Left renal pelvis (tissue), 4 donors: ENCODE measurements at regions not wholly inside any gene's neighbourhood (a gene's known extent, or its start where the extent isn't known, plus 50 kb on each side); places are given as distances from the start of the nearest gene placed in this dataset.
"Not testable (repeated sequence)": the region's sequence is repeated elsewhere in the genome, so short reads cannot be mapped to it uniquely, and the experiment has no call there.

ENCODE experiments used
- DNase-seq, 4 donors: peaks; one replicate each; pipeline ENCODE4 v3.0.0-alpha.2; 2013; ENCODE audit warnings: low read depth in 4 of 4, low spot score in 3 of 4

DNA sequence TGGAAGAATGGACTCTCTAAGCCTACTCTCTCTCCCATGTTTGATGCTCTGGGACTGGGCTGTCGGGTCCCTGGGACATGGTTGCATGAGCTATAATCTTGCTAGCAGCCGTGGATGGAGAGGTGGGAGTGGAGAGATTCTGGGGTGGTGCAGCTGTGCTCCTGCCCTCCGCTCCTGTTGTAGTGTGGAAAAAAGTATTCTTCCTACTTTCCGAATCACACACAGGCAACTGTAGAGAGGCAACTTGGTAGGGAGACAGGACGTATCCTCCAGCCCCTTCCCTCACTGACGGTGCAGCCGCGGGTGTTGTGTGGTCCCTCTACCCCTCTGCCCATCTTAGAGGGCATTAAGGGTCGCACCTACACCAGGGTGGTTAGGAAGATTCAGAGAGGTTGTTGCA, 281.4 kb upstream of the TLE3 start:
- DNase-seq, result no peak

DNA sequence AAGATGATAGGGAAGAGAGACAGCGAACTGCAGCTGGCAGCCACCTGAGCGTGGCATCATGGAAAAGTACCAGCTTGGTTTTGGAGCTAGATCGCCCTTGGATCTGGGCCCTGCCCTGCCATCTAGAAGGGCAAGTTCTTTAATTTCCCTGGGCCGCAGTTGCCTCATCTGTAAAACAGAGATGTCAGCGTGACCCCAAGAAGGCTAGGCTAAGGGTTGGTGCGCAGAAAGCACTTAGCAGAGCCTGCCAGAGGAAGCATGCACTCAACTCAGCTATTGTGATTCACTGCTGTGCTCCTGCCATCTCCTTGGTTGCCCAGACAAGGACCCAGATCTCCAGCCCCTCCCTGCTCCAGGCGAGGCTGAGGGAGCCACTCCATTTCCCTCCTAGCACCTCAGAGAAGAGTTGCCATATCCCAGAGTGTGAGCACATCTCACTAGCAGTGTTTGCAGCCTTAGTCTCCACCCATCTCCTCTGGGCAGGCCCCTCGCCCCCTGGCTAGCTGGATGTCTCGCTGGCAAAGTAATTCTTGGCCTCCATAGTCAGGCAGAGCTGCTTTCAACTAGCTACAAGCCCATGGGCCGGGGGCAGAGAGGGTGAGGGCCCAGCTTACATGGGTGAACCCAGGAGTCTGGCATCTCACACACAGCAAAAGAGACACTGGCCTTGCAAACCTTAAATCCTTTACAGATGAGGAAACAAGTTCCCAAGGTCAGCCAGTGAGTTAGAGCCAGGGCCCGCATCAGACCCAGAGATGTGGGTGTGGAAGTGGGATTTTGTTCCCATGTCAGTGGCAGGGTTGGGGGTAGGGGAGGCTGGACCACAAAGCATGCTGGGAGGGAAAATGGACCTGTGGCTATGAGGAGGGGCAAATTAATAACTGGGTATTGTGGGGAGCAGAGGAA, 280.7 kb upstream of the TLE3 start:
- DNase-seq, result no peak

DNA sequence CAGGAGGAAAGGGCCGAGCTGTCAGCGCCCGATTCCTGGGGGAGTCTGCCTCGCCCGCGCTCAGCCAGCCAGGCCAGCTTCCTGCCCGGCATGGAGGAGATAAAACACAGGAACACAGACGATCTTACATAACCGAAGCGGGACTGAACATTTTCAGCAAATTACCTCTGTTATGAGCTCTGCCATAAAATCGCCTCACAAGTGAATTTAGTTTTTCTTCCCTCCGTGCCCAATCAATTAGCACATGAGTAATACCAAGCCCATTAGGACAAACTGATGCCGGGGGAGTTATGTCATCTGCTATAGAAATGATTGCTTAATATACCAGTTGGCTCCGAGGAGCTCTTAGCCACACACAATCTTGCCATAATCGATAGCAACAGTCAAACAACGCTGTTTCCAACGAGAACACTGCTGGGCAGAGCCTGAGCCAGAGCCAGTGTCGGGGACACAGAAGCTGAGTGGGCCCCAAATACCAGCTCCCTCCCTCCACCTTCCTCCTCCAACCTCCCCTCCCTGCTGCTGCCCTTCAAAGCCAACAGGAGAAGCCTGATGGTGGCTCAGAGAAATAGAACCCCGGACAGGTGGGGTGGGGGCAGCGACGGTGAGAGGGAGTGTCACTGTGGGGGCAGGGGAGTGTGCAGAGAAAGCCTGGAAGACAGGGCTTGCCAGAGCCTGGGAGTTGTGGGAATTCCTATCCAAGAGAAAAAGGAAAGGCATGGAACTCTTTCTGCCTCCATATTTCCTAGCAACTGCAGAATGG, 279.4 kb upstream of the TLE3 start:
- no peak for DNase-seq

DNA sequence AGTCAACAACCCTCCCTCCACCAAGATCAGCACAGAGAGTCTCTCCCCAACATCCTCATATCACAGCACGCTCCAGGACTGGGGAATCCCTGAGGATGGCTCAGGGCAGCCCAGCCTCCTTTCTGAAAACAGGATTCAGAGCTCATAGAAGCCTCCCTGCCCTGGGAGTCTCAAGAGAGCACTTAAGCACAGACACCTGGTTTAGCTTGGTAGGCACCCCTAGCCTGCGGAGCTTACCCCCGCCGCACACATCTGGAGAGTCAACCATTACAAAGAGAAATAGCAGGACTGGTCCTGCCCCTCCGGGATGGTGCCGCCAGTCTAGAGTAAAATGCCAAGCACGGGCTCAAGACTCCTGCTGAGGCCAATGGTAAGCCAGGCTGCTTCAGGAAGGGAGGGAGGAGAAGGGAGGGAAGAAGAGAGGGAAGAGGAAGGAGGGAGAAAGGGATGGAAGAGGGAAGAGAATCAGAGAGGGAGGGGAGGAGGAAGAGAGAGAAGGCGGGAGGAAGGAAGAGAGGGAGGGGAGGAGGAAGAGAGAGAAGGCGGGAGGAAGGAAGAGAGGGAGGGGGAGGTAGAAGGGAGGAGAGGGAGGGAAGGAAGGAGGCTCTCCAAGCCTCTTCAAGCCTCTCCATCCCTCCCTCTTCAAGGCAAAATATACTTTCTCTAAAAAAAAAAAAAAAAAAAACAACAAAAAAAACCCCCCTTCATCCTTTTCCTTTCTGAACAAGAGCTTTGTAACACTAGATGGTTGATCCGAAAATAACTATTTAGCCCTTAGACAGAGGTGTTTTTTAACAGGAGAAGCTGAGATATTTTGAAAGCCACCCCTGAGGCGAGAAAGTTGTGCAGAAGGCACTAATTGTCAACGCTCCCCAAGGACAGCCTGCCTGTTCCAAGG, 278.6 kb upstream of the TLE3 start:
- no peak for DNase-seq

DNA sequence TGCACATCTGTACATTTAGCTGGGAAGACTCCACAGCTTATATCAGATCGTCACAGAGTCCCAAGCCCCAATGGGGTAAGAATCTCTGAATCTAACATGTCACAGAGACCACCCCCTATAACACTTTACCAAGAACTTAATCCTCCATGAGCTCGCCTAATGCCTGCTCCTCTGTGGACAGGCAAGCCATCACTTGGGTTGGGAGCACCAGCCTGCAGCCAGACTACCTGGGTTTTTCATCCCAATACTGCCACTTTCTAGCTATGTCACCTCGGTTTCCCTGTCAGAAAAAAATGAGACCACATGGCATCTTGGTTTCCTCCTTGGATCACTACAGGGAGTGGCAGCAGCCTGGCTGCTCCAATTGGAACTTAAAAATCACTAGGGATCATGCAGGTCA, 277.9 kb upstream of the TLE3 start:
- DNase-seq, result no peak

DNA sequence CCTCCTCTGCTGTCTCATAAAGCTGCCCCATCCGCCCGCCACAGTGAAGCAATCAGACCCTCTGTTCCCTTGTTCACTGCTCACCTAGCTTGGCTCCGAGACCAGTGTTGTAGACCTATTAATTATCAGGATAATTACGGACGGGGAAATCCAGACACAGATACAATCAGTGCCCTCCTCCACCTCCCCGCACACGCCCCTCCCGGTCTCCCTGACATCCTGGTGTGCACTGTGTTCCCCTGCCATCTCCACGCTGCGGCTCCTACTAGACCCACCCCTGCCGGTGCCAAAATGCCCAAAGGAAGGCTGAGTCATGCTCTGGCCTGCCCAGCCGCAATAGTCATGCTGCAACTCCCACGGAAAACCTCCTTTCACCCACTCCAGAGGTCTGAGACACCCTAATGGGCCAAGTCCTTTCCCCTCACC, 277.3 kb upstream of the TLE3 start:
- no peak for DNase-seq

DNA sequence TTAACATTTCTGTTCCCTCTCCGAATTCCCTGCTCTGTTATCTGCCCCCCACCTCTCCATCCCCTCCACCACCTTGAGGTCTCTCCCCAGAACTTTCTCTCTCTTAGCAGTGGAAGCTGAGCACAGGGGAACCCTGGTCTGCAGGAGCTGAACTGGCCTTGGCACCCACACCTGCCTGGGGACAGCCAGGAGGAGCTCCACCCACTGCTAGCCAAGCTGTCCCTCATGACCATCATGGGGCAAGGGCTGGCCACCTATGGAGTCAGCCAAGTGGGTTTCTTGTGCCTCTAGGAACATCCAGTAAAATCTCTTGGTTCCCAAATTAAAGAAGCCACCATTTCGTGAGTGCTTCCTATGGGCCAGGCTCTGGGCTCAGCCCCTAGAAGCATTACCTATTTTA, 276.4 kb upstream of the TLE3 start:
- DNase-seq, result no peak

DNA sequence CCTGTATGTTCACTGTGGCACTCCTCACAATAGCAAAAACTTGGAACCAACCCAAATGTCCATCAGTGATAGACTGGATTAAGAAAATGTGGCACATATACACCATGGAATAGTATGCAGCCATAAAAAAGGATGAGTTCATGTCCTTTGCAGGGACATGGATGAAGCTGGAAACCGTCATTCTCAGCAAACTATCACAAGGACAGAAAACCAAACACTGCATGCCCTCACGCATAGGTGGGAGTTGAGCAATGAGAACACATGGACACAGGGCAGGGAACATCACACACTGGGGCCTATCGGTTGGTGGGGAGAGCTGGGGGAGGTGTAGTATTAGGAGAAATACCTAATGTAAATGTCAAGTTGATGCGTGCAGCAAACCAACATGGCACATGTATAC, 275.7 kb upstream of the TLE3 start:
- not testable (repeated sequence) for DNase-seq

DNA sequence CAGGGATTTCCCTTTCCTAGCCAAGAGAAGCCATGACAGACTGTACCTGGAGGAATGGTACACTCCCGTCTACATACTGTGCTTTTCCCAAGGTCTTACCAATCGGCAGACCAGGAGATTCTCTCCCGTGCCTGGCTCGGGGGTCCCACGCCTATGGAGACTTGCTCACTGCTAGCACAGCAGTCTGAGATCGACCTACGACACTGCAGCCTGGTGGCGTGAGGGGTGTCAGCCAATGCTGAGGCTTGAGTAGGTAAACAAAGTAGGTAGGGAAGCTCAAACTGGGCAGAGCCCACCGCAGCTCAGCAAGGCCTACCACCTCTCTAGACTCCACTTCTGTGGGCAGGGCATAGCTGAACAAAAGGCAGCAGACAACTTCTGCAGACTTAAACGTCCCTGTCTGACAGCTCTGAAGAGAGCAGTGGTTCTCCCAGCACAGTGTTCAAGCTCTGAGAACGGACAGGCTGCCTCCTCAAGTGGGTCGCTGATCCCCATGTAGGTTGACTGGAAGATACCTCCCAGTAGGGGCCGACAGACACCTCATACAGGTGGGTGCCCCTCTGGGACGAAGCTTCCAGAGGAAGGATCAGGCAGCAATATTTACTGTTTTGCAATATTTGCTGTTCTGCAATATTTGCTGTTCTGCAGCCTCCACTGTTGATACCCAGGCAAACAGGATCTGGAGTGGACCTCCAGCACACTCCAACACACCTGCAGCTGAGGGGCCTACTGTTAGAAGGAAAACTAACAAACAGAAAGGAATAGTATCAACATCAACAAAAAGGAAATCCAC, 270.4 kb upstream of the TLE3 start:
- not testable (repeated sequence) for DNase-seq

DNA sequence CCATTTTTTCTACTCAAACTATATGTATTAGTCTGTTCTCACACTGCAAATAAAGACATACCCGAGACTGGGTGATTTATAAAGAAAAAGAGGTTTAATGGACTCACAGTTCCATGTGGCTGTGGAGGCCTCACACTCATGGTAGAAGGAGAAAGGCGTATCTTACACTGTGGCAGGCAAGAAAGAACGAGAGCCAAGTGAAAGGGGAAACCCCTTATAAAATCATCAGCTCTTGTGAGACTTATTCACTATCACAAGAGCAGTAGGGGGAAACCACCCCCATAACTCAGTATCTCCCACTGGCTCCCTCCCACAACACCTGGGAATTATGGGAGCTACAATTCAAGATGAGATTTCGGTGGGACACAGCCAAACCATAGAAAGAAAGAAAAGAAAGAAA, 266.3 kb upstream of the TLE3 start:
- DNase-seq, result not testable (repeated sequence)

DNA sequence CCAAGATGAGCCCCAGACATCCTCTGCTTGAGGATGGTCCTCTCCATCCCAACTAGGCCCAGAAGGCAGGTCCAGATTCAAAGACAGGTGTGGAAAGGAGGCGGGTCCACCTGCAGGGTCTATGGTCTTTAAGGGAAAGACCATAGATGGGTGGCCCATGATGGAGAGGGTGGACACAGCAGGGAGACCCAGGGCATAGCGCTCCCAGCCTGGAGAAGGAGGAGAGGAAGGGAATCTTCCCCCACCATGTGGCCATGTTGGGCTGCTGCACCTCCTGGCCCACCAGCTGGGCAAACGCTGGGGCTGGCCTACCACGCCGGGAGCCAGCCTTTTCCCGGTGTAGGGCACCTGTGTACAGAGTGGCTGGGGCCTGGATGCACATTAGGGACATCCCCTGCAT, 265.2 kb upstream of the TLE3 start:
- no peak for DNase-seq

DNA sequence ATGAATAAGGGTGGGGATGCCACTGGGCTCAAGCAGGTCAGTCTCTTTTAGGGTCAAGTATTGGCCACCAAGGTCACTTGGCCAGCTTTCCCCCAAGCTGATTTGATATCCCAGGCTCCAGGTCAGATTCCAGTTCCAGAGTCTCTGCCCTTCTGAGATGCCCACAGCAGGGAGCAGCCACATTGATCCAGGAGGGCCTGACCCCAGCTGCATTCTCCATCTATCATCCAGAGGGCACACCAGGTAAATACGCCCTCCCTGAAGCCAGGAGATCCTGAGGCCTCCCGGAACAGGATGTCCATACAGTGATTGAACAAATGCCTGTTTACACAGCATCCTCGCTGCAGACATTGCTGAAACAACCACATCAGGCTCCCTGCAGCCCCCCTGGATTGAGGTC, 264.6 kb upstream of the TLE3 start:
- DNase-seq, result no peak

DNA sequence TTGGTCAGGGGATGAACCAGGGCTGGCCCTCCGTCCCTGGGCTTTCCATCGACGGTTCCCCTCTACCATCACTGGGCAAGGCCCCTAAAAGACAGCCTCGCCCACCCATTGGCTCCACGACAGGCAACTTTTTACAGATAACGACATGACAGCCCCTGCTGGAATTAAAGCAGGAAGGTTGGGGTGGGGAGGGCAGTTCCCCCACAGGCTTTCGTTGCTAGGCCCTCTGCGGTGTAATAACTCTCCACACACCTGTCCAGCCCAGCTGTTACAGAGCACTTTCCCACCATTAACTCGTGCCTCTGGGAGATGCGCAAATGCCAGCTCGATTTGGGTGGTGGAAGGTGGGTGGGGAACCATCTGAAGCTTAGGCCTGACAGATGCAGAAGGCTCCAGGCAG, 264.2 kb upstream of the TLE3 start:
- no peak for DNase-seq

DNA sequence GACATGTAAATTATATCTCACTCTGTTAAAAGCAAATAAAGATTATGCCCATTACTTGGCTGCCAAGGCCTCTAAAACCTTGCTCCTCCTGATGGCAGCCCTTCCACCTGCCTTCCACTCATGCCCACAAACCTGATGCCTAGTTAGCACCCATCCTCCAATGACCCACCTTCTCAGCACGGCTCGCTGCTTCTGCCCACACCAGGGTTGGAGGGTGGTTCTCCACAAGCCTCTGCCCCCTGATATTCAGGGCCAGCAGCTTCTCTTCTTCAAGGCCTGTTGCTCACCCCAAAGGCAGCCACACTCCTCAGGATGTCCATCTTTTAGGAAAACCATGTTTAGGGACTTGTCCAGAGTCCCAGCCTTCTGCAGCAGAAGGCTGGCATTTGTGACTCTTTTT, 263.4 kb upstream of the TLE3 start:
- DNase-seq, result no peak

DNA sequence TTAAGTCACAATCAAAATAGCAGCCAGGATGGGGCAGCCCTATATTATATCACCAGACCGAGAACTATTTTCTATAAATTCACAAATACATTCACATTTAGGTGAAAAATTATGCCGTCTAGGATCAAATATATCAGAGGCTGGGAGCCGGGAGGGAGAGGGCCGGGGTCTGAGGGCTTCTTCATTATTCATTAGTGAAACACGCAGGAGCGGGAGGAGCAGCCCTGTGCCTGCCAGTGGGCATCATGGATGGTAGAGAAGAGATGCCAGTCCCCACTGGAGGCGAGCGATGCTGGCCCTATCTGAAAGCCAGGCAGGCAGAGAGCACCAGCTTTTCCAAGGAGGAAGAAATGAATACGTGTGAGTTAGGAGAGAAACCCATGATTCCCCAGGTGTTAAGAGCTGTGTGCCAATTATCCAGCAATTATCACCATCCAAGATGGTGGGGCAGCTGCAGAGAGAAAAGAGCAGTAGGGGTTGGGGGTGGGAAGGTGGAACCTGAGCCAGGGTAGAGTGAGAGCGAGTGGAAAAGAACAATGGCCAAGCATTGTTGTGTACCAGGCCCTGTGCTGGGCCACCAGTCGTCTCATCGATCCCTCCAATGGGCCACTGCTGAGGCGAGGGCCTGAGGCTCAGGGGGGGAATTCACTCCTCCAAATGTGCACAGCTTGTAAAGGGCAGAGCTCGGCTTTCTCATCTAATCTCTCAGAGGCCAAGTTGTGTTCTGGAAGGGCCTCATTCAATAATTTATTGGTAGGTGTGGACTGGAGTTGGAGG, 261.3 kb upstream of the TLE3 start:
- no peak for DNase-seq

DNA sequence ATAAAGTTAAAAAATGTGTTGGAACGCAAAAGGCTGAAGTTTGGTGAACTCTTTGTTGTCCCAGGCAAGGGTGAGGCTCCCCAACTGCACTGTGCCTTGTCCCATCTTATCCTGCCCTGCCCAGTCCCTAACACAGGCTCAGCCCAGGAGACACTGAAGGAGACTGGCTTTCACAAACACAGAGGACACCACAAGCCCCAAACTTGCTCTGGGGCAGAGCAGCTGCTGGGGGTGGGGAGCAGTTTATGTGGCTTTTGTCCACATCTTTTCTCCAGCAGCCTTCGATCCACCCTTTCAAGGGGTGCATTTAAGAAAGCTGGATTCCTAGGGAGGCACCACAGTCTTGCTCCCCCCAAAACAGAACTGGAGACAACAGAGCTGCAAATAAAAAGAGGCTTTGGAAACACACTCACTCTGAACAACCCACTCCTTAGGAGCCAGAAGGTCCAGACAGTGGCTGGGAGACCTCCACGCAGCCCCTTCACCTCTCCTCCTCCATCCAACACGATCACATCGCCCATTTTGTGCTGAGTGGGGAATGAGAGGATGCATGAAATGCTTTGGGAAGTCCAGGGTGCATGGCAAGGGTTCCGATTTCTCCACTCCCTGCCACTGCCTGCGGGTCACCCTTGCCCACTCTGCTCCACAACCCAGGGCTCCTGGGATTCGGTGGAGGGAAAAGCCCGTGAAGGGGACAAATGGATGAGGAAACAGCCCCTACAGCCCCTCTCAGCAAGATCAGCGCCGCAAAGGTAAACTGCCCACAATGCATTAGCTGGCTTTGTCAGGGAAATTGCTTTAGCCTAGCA, 260.5 kb upstream of the TLE3 start:
- no peak for DNase-seq

DNA sequence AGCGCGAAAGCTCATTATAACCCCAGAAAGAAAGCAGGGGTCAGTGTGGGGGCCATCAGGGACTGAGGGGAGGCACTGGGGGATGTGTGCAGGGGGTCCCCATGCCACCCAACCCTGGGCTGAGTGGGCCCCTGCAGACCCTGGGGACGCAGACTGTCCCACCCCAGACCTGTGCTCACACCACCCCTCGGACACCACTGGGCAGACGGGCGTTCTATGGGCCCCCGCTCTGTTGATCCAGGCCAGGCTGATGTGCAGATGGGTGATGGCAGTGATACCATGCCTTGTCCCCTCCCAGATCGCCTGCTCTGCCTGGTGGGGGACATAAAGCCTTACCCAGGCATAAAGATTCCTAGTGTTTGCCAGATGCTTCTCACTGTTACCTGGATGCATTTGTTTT, 259.7 kb upstream of the TLE3 start:
- no peak for DNase-seq

DNA sequence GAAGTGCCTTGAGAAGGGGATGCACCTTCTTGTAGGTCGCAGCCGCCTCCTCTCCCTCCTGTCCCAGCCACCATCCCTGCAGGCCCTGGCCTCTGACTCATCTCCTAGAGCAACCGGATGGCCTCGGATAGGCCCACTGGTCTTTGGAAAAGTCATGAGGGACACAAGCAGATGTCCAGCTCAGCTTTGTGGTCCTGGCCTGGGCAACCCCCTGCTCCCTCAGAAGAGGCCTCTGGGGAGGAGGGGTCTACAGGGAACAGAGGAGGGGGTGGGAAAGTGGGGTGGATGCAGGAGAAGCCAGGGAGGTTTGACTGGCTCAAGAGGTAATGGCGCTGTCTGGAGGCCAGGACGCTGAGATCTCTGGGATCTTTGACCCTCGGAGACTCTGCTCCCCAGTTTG, 259.2 kb upstream of the TLE3 start:
- no peak for DNase-seq
